ENCODE measurements at regions not wholly inside any gene's neighbourhood (a gene's known extent, or its start where the extent isn't known, plus 50 kb on each side); places are given as distances from the start of the nearest gene placed in this dataset.
"Not testable (repeated sequence)": the region's sequence is repeated elsewhere in the genome, so short reads cannot be mapped to it uniquely, and the experiment has no call there.

GRCh38 chr2:63739180-63739579, 102.5 kb upstream of the UGP2 start:
- not testable (repeated sequence) for TF ChIP-seq CTCF, POLR2A (IDR thresholded peaks at IDR 0.05)
